ENCODE measurements at regions not wholly inside any gene's neighbourhood (a gene's known extent, or its start where the extent isn't known, plus 50 kb on each side); places are given as distances from the start of the nearest gene placed in this dataset.

GRCh38 chr4:115428455-115428854 lies 315.0 kb upstream of the NDST4 start:
- Mint-ChIP-seq H3K27me3 (no peaks in the 10 kb centered on the region), H3K36me3 (peaks cover 1% of the 10 kb centered on the region), H3K4me3 (no peak overlapping the region)

GRCh38 chr4:115424852-115425251 lies 311.4 kb upstream of the NDST4 start:
- Mint-ChIP-seq H3K9me3 (peaks cover 2 to 15% (median 5%) of the 10 kb centered on the region in 3 donors), H3K27ac (no peak overlapping the region), H3K36me3 (no peaks in the 10 kb centered on the region), H3K27me3 (no peaks in the 10 kb centered on the region), H3K4me3 (no peak overlapping the region), H3K4me1 (no peaks in the 10 kb centered on the region)

More at GRCh38 chr4:115428455-115428854, 315.0 kb upstream of the NDST4 start:
- no peak overlapping the region for H3K27ac Mint-ChIP-seq
- peaks cover 0 to 9% (median 2%) of the 10 kb centered on the region in 3 donors for H3K9me3 Mint-ChIP-seq
- H3K4me1 Mint-ChIP-seq = no peaks in the 10 kb centered on the region

DNA sequence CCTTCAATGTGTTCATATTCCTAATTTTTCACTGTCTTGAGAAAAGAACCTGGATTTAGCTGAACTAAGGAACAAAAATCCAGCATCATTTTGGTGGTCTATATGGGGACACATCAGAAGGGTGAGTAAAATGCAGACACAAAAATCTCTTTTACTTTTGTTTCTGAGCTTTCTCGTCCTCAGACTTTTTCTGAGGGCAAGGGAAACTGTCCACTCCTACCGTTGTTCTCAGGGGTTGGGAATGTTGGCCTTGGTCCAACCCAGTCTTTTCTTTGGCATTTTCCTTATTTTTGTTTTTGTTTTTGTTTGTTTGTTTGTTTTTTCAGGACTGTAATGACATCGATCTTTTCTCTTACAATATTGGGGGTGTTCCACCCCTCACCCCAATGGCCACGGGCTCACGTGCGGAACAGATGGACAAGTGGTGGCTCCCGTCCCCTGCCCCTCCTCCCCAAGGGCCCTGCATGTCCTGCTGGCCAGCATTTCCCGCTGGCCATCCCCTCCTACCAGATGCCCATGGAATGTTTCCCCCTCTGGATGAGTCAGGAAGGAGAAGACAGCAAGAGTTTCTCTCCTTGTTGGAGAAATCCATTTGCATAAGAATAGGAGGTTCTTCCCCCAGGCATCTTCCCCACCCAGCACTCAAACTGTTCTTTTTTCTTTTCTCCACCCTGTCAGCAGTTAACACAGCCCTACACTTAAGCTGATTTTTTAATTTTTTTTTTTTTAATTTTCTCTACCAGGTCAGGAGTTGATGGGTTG lies 305.4 kb upstream of the NDST4 start:
- H3K4me1 Mint-ChIP-seq = no peaks in the 10 kb centered on the region
- H3K4me3 Mint-ChIP-seq = no peak overlapping the region
- peaks cover 0 to 15% (median 6%) of the 10 kb centered on the region in 3 donors for H3K9me3 Mint-ChIP-seq
- no peaks in the 10 kb centered on the region for H3K27me3 Mint-ChIP-seq
- H3K27ac Mint-ChIP-seq = no peak overlapping the region
- no peaks in the 10 kb centered on the region for H3K36me3 Mint-ChIP-seq

- H3K4me3 Mint-ChIP-seq = no peak overlapping the region
- peaks cover 0 to 1% (median 0%) of the 10 kb centered on the region in 3 donors for H3K4me1 Mint-ChIP-seq
- H3K9me3 Mint-ChIP-seq = peaks cover 0 to 14% (median 8%) of the 10 kb centered on the region in 3 donors
- no peak overlapping the region for H3K27ac Mint-ChIP-seq
- H3K36me3 Mint-ChIP-seq = peaks cover 1% of the 10 kb centered on the region
- no peaks in the 10 kb centered on the region for H3K27me3 Mint-ChIP-seq
These were observed 282.6 kb upstream of the NDST4 start for GRCh38 chr4:115396034-115396433.

DNA sequence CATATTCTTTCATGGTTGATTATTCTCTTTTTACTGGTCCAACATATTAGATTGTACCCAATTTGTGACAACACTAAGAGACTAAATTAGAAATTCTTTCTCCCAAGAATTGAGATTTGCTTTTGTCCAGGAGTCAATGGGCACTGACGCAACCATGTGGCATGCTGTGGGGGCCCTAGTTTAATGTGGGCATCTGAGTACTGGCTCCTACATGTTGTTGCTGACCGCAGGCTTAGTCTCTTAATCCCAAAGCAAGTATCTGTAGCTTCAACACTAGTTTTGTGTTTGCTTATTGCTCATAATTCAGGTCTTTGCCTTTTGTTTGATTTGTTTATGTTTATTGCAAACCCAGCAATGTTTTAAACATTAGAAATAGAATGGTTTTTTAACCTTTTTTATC lies 263.4 kb upstream of the NDST4 start:
- H3K4me1 Mint-ChIP-seq = no peaks in the 10 kb centered on the region
- H3K27ac Mint-ChIP-seq = no peak overlapping the region
- no peaks in the 10 kb centered on the region for H3K36me3 Mint-ChIP-seq
- no peak overlapping the region for H3K4me3 Mint-ChIP-seq
- no peaks in the 10 kb centered on the region for H3K27me3 Mint-ChIP-seq
- peaks cover 0 to 3% (median 0%) of the 10 kb centered on the region in 3 donors for H3K9me3 Mint-ChIP-seq

- no peaks in the 10 kb centered on the region for H3K36me3 Mint-ChIP-seq
- H3K4me1 Mint-ChIP-seq = no peaks in the 10 kb centered on the region
- no peaks in the 10 kb centered on the region for H3K27me3 Mint-ChIP-seq
- no peak overlapping the region for H3K4me3 Mint-ChIP-seq
- H3K27ac Mint-ChIP-seq = no peak overlapping the region
- peaks cover 0 to 3% (median 0%) of the 10 kb centered on the region in 3 donors for H3K9me3 Mint-ChIP-seq
These were observed 261.2 kb upstream of the NDST4 start for GRCh38 chr4:115374621-115375020.

GRCh38 chr4:115370490-115370889 lies 257.1 kb upstream of the NDST4 start:
- H3K36me3 Mint-ChIP-seq = no peaks in the 10 kb centered on the region

DNA sequence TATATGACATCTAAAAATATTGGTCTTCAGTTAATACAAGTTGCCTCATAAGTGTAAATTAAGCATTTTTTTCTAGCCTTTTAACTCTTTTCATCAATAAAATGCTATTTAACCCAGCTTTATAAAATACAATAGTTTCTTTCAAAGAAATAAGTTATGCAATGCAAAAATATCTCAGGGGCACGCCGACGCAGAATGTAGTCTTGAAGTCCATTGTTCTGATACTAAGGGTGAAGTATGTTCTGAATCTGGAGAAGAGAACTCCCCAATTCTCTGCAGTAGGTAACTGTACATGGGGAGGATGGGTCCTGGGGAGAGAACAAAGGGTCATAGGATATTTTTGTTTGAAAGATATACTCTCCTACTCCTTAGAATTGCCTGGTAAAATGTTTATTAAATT lies 256.6 kb upstream of the NDST4 start:
- Mint-ChIP-seq H3K36me3 (no peaks in the 10 kb centered on the region), H3K27ac (no peak overlapping the region), H3K27me3 (no peaks in the 10 kb centered on the region), H3K4me3 (no peak overlapping the region), H3K9me3 (peaks cover 0 to 3% (median 0%) of the 10 kb centered on the region in 3 donors), H3K4me1 (no peaks in the 10 kb centered on the region)

More at GRCh38 chr4:115370490-115370889, 257.1 kb upstream of the NDST4 start:
- H3K4me3 Mint-ChIP-seq = no peak overlapping the region
- H3K4me1 Mint-ChIP-seq = no peaks in the 10 kb centered on the region
- H3K9me3 Mint-ChIP-seq = peaks cover 0 to 3% (median 0%) of the 10 kb centered on the region in 3 donors
- H3K27ac Mint-ChIP-seq = no peak overlapping the region
- H3K27me3 Mint-ChIP-seq = no peaks in the 10 kb centered on the region

GRCh38 chr4:115366390-115366789 lies 253.0 kb upstream of the NDST4 start:
- H3K4me3 Mint-ChIP-seq = no peak overlapping the region
- H3K4me1 Mint-ChIP-seq = no peaks in the 10 kb centered on the region
- H3K27ac Mint-ChIP-seq = no peak overlapping the region
- no peaks in the 10 kb centered on the region for H3K27me3 Mint-ChIP-seq
- H3K36me3 Mint-ChIP-seq = no peaks in the 10 kb centered on the region
- no peaks in the 10 kb centered on the region for H3K9me3 Mint-ChIP-seq

DNA sequence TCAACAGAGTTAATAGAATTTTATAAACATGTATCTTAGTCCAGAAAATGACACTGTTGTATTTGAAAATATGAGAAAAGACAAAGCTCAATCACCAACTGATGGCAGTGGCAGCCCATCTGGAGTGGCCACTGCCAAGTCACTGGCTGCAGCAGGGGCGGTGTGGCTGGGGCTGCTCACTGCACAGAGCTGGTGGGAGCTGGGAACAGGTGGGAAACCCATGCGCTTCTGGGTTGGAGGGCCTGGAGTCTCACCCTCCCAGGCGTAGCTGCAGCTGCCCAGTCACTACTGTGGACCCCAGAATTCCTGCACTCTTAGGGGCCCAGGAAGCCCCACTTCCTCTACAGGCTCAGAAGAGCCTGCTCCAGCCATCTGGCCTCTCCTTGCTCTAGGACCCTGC lies 251.8 kb upstream of the NDST4 start:
- no peak overlapping the region for H3K27ac Mint-ChIP-seq
- no peaks in the 10 kb centered on the region for H3K4me1 Mint-ChIP-seq
- no peak overlapping the region for H3K4me3 Mint-ChIP-seq
- no peaks in the 10 kb centered on the region for H3K27me3 Mint-ChIP-seq
- H3K9me3 Mint-ChIP-seq = peaks cover 0 to 3% (median 0%) of the 10 kb centered on the region in 3 donors
- no peaks in the 10 kb centered on the region for H3K36me3 Mint-ChIP-seq

DNA sequence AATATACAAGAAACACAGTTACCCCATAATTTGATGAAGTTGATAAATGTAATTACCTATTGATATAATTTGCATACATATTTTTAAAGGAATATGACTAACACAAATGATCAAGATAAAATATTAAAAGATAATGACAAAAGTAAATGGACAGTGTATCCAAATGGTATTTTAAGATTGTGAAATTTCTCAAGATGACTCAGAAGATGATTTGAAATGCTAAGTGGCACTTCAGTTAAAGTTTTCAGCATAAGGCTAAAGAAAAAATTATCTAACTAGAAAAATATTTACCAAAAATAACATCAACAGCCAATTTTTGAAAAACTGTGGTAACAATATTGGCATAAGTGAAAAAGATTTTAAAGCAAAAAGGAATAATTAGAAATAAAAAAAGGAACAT lies 248.4 kb upstream of the NDST4 start:
- H3K27me3 Mint-ChIP-seq = no peaks in the 10 kb centered on the region
- no peak overlapping the region for H3K27ac Mint-ChIP-seq
- H3K36me3 Mint-ChIP-seq = no peaks in the 10 kb centered on the region
- peaks cover 0 to 5% (median 0%) of the 10 kb centered on the region in 3 donors for H3K9me3 Mint-ChIP-seq
- no peak overlapping the region for H3K4me3 Mint-ChIP-seq
- H3K4me1 Mint-ChIP-seq = no peaks in the 10 kb centered on the region

DNA sequence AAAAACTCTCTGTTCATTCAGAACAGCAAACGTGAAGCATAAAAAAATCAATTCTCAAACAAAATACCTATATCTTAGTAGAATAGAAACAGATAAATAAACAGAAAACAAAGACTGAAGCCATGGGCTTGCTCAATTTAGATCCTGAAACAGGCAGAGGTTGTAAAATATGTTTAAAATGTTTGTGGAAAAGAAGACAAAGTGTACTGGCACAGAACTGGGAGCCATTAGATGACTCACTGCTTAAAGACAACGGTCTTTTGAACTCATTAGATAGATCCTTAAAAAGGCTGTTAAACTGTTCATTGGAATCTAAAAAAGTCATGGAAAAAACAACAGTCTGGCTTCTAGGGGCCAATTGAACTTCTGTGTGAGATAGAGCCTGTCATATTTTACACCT lies 247.0 kb upstream of the NDST4 start:
- Mint-ChIP-seq H3K36me3 (no peaks in the 10 kb centered on the region), H3K4me1 (no peaks in the 10 kb centered on the region), H3K9me3 (peaks cover 0 to 7% (median 3%) of the 10 kb centered on the region in 3 donors), H3K4me3 (no peak overlapping the region), H3K27me3 (no peaks in the 10 kb centered on the region), H3K27ac (no peak overlapping the region)

DNA sequence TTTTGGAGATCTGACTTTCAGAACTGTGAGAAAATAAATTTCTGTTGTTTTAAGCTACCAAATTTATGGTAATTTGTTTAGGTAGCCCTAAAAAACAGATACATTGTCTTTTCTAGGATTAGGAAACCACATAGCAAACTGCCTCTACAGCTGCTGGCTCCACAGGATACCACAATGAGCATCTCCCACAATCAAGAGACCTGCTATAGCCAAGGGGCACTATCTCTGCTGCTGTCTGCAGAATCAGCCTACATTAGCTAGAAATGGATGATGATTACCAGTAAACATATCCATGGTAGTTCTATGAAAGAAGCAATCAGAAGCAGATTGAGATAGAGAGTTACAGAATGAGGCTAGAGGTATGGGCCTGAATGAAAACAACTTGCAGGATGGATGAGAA lies 244.4 kb upstream of the NDST4 start:
- H3K4me1 Mint-ChIP-seq = no peaks in the 10 kb centered on the region
- H3K36me3 Mint-ChIP-seq = no peaks in the 10 kb centered on the region
- H3K9me3 Mint-ChIP-seq = peaks cover 6 to 15% (median 14%) of the 10 kb centered on the region in 3 donors
- H3K27me3 Mint-ChIP-seq = no peaks in the 10 kb centered on the region
- H3K27ac Mint-ChIP-seq = no peak overlapping the region
- H3K4me3 Mint-ChIP-seq = no peak overlapping the region

- Mint-ChIP-seq H3K9me3 (peaks cover 6 to 15% (median 14%) of the 10 kb centered on the region in 3 donors), H3K4me3 (no peak overlapping the region), H3K36me3 (peaks cover 1% of the 10 kb centered on the region), H3K27me3 (no peaks in the 10 kb centered on the region), H3K4me1 (no peaks in the 10 kb centered on the region), H3K27ac (no peak overlapping the region)
These were observed 242.8 kb upstream of the NDST4 start for GRCh38 chr4:115356176-115356575.

GRCh38 chr4:115355329-115355728 lies 241.9 kb upstream of the NDST4 start:
- Mint-ChIP-seq H3K4me3 (no peak overlapping the region), H3K36me3 (peaks cover 1% of the 10 kb centered on the region), H3K27me3 (no peaks in the 10 kb centered on the region), H3K9me3 (peaks cover 6 to 17% (median 13%) of the 10 kb centered on the region in 3 donors), H3K27ac (no peak overlapping the region), H3K4me1 (no peaks in the 10 kb centered on the region)

DNA sequence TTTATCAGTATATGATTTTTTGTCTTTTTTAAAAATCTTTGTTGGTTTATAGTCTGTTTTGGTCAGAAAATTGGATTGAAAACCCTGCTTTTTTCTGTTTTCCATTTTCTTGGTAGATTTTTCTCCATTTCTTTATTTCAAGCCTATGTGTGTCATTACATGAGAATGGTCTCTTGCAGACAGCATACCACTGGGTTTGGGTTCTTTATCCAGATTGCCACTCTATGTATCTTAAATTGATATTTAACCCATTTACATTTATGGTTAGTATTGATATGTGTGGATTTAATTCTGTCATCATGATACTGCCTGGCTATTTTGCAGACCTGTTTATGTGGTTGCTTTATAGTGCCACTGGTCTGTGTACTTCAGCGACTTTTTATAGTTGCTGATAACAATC lies 239.9 kb upstream of the NDST4 start:
- Mint-ChIP-seq H3K27ac (no peak overlapping the region), H3K4me3 (no peak overlapping the region), H3K36me3 (peaks cover 1% of the 10 kb centered on the region), H3K4me1 (no peaks in the 10 kb centered on the region), H3K9me3 (peaks cover 6 to 20% (median 12%) of the 10 kb centered on the region in 3 donors), H3K27me3 (no peaks in the 10 kb centered on the region)
